ENCODE measurements at regions not wholly inside any gene's neighbourhood (a gene's known extent, or its start where the extent isn't known, plus 50 kb on each side); places are given as distances from the start of the nearest gene placed in this dataset.

GRCh38 chr5:58259685-58260152 is 200.2 kb downstream of the PLK2 start:
- in situ Hi-C loops (cut with MboI; ENCODE audit: low sequenced_read_pairs), result no loop called here

GRCh38 chr5:58258984-58259684 is 200.8 kb downstream of the PLK2 start:
- in situ Hi-C loops (cut with MboI; ENCODE audit: low sequenced_read_pairs), result no loop called here

GRCh38 chr5:58255970-58256369 is 203.9 kb downstream of the PLK2 start:
- in situ Hi-C loops (cut with MboI; ENCODE audit: low sequenced_read_pairs), result no loop called here

GRCh38 chr5:58255386-58255785 is 204.5 kb downstream of the PLK2 start:
- in situ Hi-C loops (cut with MboI; ENCODE audit: low sequenced_read_pairs), result no loop called here

GRCh38 chr5:58248221-58248620 is 211.7 kb downstream of the PLK2 start:
- in situ Hi-C loops (cut with MboI; ENCODE audit: low sequenced_read_pairs), result no loop called here

GRCh38 chr5:58246461-58246944 is 213.4 kb downstream of the PLK2 start:
- in situ Hi-C loops (cut with MboI; ENCODE audit: low sequenced_read_pairs), result no loop called here

GRCh38 chr5:58245476-58245840 is 214.4 kb downstream of the PLK2 start:
- in situ Hi-C loops (cut with MboI; ENCODE audit: low sequenced_read_pairs), result no loop called here

- in situ Hi-C loops (cut with MboI; ENCODE audit: low sequenced_read_pairs), result no loop called here
Observed at GRCh38 chr5:58244819-58245475, 214.9 kb downstream of the PLK2 start.

GRCh38 chr5:58241389-58241788 is 218.5 kb downstream of the PLK2 start:
- in situ Hi-C loops (cut with MboI; ENCODE audit: low sequenced_read_pairs), result no loop called here

GRCh38 chr5:58240322-58240721 is 219.6 kb downstream of the PLK2 start:
- in situ Hi-C loops (cut with MboI; ENCODE audit: low sequenced_read_pairs), result no loop called here

GRCh38 chr5:58239731-58240130 is 220.2 kb downstream of the PLK2 start:
- in situ Hi-C loops (cut with MboI; ENCODE audit: low sequenced_read_pairs), result no loop called here

GRCh38 chr5:58239045-58239444 is 220.8 kb downstream of the PLK2 start:
- in situ Hi-C loops (cut with MboI; ENCODE audit: low sequenced_read_pairs), result no loop called here

GRCh38 chr5:58236498-58236897 is 223.4 kb downstream of the PLK2 start:
- in situ Hi-C loops (cut with MboI; ENCODE audit: low sequenced_read_pairs), result no loop called here

GRCh38 chr5:58235299-58235698 is 224.6 kb downstream of the PLK2 start:
- in situ Hi-C loops (cut with MboI; ENCODE audit: low sequenced_read_pairs), result no loop called here

- in situ Hi-C loops (cut with MboI; ENCODE audit: low sequenced_read_pairs), result no loop called here
Observed at GRCh38 chr5:58232130-58232529, 227.8 kb downstream of the PLK2 start.

GRCh38 chr5:58231041-58231440 is 228.8 kb downstream of the PLK2 start:
- in situ Hi-C loops (cut with MboI; ENCODE audit: low sequenced_read_pairs), result no loop called here

GRCh38 chr5:58228896-58229295 is 231.0 kb downstream of the PLK2 start:
- in situ Hi-C loops (cut with MboI; ENCODE audit: low sequenced_read_pairs), result no loop called here

- in situ Hi-C loops (cut with MboI; ENCODE audit: low sequenced_read_pairs), result no loop called here
Observed at GRCh38 chr5:58227858-58228257, 232.0 kb downstream of the PLK2 start.

GRCh38 chr5:58224661-58225060 is 235.2 kb downstream of the PLK2 start:
- in situ Hi-C loops (cut with MboI; ENCODE audit: low sequenced_read_pairs), result no loop called here

GRCh38 chr5:58224221-58224620 is 235.7 kb downstream of the PLK2 start:
- in situ Hi-C loops (cut with MboI; ENCODE audit: low sequenced_read_pairs), result no loop called here

- in situ Hi-C loops (cut with MboI; ENCODE audit: low sequenced_read_pairs), result no loop called here
Observed at GRCh38 chr5:58215364-58215763, 244.5 kb downstream of the PLK2 start.

GRCh38 chr5:58211441-58211840 is 248.4 kb downstream of the PLK2 start:
- in situ Hi-C loops (cut with MboI; ENCODE audit: low sequenced_read_pairs), result no loop called here

Data from hTERT RPE-1 (cell line).